Kidney epithelial cell (primary cell): ENCODE measurements at regions not wholly inside any gene's neighbourhood (a gene's known extent, or its start where the extent isn't known, plus 50 kb on each side); places are given as distances from the start of the nearest gene placed in this dataset.

Source experiments
- DNase-seq: peaks from one replicate; pipeline ENCODE4 v3.0.0-alpha.2; 2010; ENCODE audit warnings: low read depth
- H3K27me3 ChIP-seq: 2 replicates; pipeline ENCODE4 v1.6.0; 2011; ENCODE audit warnings: low read length; ENCODE audit not compliant: control insufficient read depth, insufficient read depth
- H3K36me3 ChIP-seq: 2 replicates; pipeline ENCODE4 v1.5.1; 2011; ENCODE audit warnings: low read length; ENCODE audit not compliant: control insufficient read depth, insufficient read depth
- H3K4me3 ChIP-seq: 2 replicates; pipeline ENCODE4 v1.5.1; 2011; ENCODE audit warnings: low read depth, mild to moderate bottlenecking, control low read depth, low read length
- TF ChIP-seq, protein P1 (sequence below): IDR thresholded peaks from 2 replicates; pipeline ENCODE4 v1.5.1; 2011; ENCODE audit warnings: mild to moderate bottlenecking, moderate library complexity, low read length, control low read depth, inconsistent platforms; ENCODE audit not compliant: insufficient read depth, poor library complexity, severe bottlenecking

DNA sequence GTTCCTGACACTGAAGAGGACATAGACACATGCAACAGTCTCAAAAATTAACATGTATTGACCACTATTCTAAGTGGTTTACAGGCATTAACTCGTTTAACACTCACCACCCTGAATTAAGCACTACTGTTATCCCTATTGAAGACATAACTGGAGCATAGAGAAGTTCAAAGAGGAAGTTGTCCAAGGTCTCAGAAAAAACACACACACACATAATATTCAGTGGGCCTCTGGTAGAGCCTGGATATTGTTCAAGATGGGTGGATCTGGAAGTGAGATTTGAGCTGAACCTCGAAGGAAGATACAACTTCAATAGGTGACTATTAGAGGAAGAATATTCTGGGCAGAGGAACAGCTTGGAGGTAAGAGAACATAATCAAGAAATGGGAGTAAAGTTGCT is 334.9 kb downstream of the HNRNPD start:
- peaks cover 19% of the 10 kb centered on the region for H3K27me3 ChIP-seq
- DNase-seq = no peak
- TF ChIP-seq, protein P1, sequence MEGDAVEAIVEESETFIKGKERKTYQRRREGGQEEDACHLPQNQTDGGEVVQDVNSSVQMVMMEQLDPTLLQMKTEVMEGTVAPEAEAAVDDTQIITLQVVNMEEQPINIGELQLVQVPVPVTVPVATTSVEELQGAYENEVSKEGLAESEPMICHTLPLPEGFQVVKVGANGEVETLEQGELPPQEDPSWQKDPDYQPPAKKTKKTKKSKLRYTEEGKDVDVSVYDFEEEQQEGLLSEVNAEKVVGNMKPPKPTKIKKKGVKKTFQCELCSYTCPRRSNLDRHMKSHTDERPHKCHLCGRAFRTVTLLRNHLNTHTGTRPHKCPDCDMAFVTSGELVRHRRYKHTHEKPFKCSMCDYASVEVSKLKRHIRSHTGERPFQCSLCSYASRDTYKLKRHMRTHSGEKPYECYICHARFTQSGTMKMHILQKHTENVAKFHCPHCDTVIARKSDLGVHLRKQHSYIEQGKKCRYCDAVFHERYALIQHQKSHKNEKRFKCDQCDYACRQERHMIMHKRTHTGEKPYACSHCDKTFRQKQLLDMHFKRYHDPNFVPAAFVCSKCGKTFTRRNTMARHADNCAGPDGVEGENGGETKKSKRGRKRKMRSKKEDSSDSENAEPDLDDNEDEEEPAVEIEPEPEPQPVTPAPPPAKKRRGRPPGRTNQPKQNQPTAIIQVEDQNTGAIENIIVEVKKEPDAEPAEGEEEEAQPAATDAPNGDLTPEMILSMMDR = no peak
- H3K36me3 ChIP-seq = no peaks in the 10 kb centered on the region
- no peak overlapping the region for H3K4me3 ChIP-seq

DNA sequence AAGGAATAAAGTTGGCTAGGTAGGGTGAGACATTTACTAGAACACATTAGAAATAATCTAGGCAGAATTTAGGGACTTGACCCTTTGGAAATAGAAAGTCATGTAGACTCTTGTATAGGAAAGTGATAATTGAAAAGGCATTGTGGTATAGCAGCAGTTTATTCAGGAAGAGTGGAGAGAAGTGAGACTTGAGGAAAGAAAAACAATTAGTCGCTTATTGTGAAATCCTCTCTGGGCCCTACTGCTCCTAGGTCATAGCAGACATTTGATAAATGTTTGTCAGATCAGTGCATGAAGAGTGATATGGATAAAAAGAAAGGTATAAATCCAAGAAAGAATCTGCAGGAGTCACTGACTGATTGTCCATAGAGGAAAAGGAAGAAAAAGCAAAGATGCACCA is 337.6 kb downstream of the HNRNPD start:
- TF ChIP-seq, protein P1 = no peak
- H3K36me3 ChIP-seq = no peaks in the 10 kb centered on the region
- H3K27me3 ChIP-seq = peaks cover 2% of the 10 kb centered on the region
- H3K4me3 ChIP-seq = no peak overlapping the region
- no peak for DNase-seq

DNA sequence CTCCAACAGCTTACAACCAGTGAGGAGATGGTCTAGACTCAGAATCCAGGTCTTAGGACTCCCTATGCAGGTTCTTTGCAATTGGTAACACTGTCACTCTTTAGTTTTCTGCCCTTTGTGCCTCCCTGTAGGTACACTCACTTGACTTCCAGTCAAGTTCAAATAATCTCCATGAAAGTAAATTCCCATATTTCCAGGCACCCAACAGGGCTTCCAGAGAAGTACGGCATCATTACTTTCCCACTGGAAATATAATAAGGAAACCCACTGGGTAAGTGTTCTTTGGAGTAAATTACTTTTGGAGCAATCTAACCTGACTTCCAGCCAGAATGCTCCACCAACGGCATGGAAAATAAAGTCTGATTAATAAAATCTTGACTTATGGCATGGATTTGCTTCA is 338.9 kb downstream of the HNRNPD start:
- no peak overlapping the region for H3K4me3 ChIP-seq

DNA sequence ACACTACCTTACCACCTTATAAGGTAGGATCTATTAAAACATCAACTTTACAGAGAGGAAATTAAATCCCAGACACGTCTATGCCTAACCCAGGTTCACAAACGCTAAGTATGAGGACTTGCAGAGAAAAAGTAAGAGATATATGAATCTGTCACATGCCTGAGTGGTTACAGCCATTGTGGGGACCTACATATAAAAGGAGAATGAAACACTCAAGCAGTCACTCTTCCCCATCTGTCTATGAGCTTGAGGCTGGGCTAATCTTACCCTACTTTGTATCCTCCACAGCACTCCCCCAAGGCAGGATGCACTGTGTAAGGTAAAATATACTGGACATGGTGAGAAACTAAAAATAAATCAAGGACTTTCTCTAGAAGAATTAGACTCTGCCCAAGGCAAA is 339.9 kb downstream of the HNRNPD start:
- Histone ChIP-seq H3K36me3 (no peaks in the 10 kb centered on the region), H3K4me3 (no peak overlapping the region), H3K27me3 (no peaks in the 10 kb centered on the region)
- TF ChIP-seq, protein P1 = no peak
- DNase-seq = no peak

More for the DNA sequence above, 338.9 kb downstream of the HNRNPD start:
- no peak for DNase-seq
- TF ChIP-seq, protein P1 = no peak
- no peaks in the 10 kb centered on the region for H3K27me3 ChIP-seq
- H3K36me3 ChIP-seq = no peaks in the 10 kb centered on the region

DNA sequence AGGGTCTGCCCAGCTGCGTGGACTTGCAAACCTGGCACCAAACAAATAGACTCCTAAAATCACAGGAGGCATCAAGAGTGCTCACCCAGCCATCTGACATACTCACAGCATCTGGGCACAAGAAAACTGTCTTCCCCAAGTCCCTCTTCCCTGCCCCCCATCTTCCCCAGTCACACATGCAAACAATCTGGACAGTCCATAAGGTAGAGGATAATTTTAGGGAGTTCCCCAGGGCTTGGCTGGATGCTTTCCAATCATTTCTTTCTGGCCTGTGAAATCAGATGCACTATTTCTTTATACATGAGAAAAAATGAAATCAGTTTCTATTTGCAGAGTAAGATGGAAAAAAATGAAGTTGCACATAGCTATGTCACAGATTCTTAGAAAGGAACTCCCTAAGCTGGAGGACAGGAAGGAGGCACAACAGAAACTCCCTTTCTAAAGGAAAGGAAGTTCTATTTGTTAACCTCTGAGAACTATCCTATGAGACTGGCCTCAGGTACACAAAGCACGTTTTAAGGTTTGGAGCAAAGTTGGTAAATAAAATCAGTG is 342.3 kb downstream of the HNRNPD start:
- Histone ChIP-seq H3K36me3 (no peaks in the 10 kb centered on the region), H3K4me3 (no peak overlapping the region), H3K27me3 (peaks cover 2% of the 10 kb centered on the region)
- TF ChIP-seq, protein P1 = no peak
- DNase-seq = no peak

DNA sequence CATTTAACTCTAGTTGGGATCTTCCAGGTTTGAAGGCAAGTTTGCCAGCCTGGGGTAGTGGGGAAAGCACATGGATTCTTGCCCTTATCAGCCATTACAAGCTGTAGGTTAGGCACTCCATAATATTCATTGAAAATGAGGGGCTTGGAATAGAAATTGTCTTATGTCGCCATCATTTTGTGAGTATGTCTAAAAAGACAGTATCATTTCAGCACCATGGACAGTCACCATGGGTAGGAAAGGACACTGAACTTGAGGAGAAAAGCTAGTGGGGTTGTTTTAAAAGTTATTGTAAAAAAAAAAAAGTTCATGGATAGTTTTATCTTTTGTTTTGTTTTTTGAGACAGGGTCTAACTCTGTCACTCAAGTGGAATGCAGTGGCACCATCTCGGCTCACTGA is 356.1 kb downstream of the HNRNPD start:
- TF ChIP-seq, protein P1 = no peak
- Histone ChIP-seq H3K36me3 (no peaks in the 10 kb centered on the region), H3K4me3 (no peak overlapping the region), H3K27me3 (no peaks in the 10 kb centered on the region)
- DNase-seq = peak; percentile 7
